ENCODE measurements at regions not wholly inside any gene's neighbourhood (a gene's known extent, or its start where the extent isn't known, plus 50 kb on each side); places are given as distances from the start of the nearest gene placed in this dataset.

GRCh38 chr6:4189249-4189648 lies 53.9 kb upstream of the ECI2 start:
- no peaks in the 10 kb centered on the region for H3K9me3 ChIP-seq (ENCODE audit: control insufficient read depth, insufficient read depth, low read depth, low read length)
- no peaks in the 10 kb centered on the region for H3K27me3 ChIP-seq (ENCODE audit: control insufficient read depth, insufficient read depth, low read length)
- ChIA-PET CTCF (no interaction called here), POLR2A (no interaction called here)
- H3K27ac ChIP-seq (ENCODE audit: low read length), result no peak overlapping the region
- DNase-seq (ENCODE audit: low read depth, low spot score) (no peak), ATAC-seq (no peak)
- H3K36me3 ChIP-seq (ENCODE audit: control insufficient read depth, insufficient read depth, low read length), result no peaks in the 10 kb centered on the region
- no peaks in the 10 kb centered on the region for H3K4me1 ChIP-seq (ENCODE audit: control insufficient read depth, insufficient read depth, low read length)
- H3K4me3 ChIP-seq (ENCODE audit: low read depth in 2 of 2, low read length in 2 of 2), result no peak overlapping the region
- no peak for TF ChIP-seq POLR2AphosphoS5 (IDR thresholded peaks at IDR 0.05; ENCODE audit: low read depth, low read length)
- no peak for TF ChIP-seq REST (IDR thresholded peaks at IDR 0.05; ENCODE audit: insufficient read depth in 1 of 2, low read depth in 2 of 2, low read length in 1 of 2)
- intact Hi-C loops (cut with micrococcal nuclease; ENCODE audit: unreplicated experiment), result no loop called here
- in situ Hi-C loops (cut with HindIII; ENCODE audit: low pct_unique_long_range_greater_than_20kb, low sequenced_read_pairs), result no loop called here
- no TSS peak for BruUV-seq (replicated peaks)

- Histone ChIP-seq H3K27ac (ENCODE audit: low read length) (no peak overlapping the region), H3K9me3 (ENCODE audit: control insufficient read depth, insufficient read depth, low read depth, low read length) (no peaks in the 10 kb centered on the region), H3K36me3 (ENCODE audit: control insufficient read depth, insufficient read depth, low read length) (no peaks in the 10 kb centered on the region), H3K4me1 (ENCODE audit: control insufficient read depth, insufficient read depth, low read length) (no peaks in the 10 kb centered on the region), H3K4me3 (ENCODE audit: low read depth in 2 of 2, low read length in 2 of 2) (no peak overlapping the region), H3K27me3 (ENCODE audit: control insufficient read depth, insufficient read depth, low read length) (no peaks in the 10 kb centered on the region)
- no peak for DNase-seq (ENCODE audit: low read depth, low spot score)
- no TSS peak for BruUV-seq (replicated peaks)
- TF ChIP-seq REST (IDR thresholded peaks at IDR 0.05; ENCODE audit: insufficient read depth in 1 of 2, low read depth in 2 of 2, low read length in 1 of 2) (no peak), TCF7L2 (IDR thresholded peaks at IDR 0.05; ENCODE audit: low read depth, low read length) (no peak), SIN3A (IDR thresholded peaks at IDR 0.05; ENCODE audit: borderline replicate concordance, insufficient read depth, low read depth, low read length) (no peak), POLR2AphosphoS5 (IDR thresholded peaks at IDR 0.05; ENCODE audit: low read depth, low read length) (no peak)
- TF ChIP-seq, protein P1, sequence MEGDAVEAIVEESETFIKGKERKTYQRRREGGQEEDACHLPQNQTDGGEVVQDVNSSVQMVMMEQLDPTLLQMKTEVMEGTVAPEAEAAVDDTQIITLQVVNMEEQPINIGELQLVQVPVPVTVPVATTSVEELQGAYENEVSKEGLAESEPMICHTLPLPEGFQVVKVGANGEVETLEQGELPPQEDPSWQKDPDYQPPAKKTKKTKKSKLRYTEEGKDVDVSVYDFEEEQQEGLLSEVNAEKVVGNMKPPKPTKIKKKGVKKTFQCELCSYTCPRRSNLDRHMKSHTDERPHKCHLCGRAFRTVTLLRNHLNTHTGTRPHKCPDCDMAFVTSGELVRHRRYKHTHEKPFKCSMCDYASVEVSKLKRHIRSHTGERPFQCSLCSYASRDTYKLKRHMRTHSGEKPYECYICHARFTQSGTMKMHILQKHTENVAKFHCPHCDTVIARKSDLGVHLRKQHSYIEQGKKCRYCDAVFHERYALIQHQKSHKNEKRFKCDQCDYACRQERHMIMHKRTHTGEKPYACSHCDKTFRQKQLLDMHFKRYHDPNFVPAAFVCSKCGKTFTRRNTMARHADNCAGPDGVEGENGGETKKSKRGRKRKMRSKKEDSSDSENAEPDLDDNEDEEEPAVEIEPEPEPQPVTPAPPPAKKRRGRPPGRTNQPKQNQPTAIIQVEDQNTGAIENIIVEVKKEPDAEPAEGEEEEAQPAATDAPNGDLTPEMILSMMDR (IDR thresholded peaks at IDR 0.05), result no peak
- ATAC-seq, result no peak
- ChIA-PET CTCF (no interaction called here), POLR2A (no interaction called here)
- in situ Hi-C loops (cut with HindIII; ENCODE audit: low pct_unique_long_range_greater_than_20kb, low sequenced_read_pairs) (no loop called here), intact Hi-C loops (cut with micrococcal nuclease; ENCODE audit: unreplicated experiment) (no loop called here)
Observed at GRCh38 chr6:4188801-4189200, 53.4 kb upstream of the ECI2 start.

Data from Panc1 (cell line).